Ovary (tissue), 3 donors: ENCODE measurements at regions not wholly inside any gene's neighbourhood (a gene's known extent, or its start where the extent isn't known, plus 50 kb on each side); places are given as distances from the start of the nearest gene placed in this dataset.

ENCODE experiments used
- CTCF ChIP-seq, 3 donors: fragments of 450-650 bp in 2 of 3; fragments of 200-600 bp in 1 of 3; IDR thresholded peaks; one replicate each; pipeline versions ENCODE4 v1.5.1 to v1.8.0; 2016 to 2022; ENCODE audit warnings: antibody characterized with exemption in 3 of 3, mild to moderate bottlenecking in 1 of 3
- EP300 ChIP-seq: sonication (generic); formaldehyde crosslinking; IDR thresholded peaks from one replicate; pipeline ENCODE4 v1.6.1; 2017; ENCODE audit warnings: antibody characterized with exemption
- donor health status: DM: no; HTN: no; CAD: no.

GRCh38 chr6:133171989-133172604 is 69.1 kb upstream of the EYA4 start:
- TF ChIP-seq CTCF (IDR thresholded peaks at IDR 0.05), result no peak
- no peak for TF ChIP-seq EP300
